Kidney epithelial cell (primary cell): ENCODE measurements at regions not wholly inside any gene's neighbourhood (a gene's known extent, or its start where the extent isn't known, plus 50 kb on each side); places are given as distances from the start of the nearest gene placed in this dataset.

Source experiments
- DNase-seq: peaks from one replicate; pipeline ENCODE4 v3.0.0-alpha.2; 2010; ENCODE audit warnings: low read depth
- H3K27me3 ChIP-seq: 2 replicates; pipeline ENCODE4 v1.6.0; 2011; ENCODE audit warnings: low read length; ENCODE audit not compliant: control insufficient read depth, insufficient read depth
- H3K36me3 ChIP-seq: 2 replicates; pipeline ENCODE4 v1.5.1; 2011; ENCODE audit warnings: low read length; ENCODE audit not compliant: control insufficient read depth, insufficient read depth
- H3K4me3 ChIP-seq: 2 replicates; pipeline ENCODE4 v1.5.1; 2011; ENCODE audit warnings: low read depth, mild to moderate bottlenecking, control low read depth, low read length
- CTCF ChIP-seq: IDR thresholded peaks from 2 replicates; pipeline ENCODE4 v1.5.1; 2011; ENCODE audit warnings: mild to moderate bottlenecking, moderate library complexity, low read length, control low read depth, inconsistent platforms; ENCODE audit not compliant: insufficient read depth, poor library complexity, severe bottlenecking

DNA sequence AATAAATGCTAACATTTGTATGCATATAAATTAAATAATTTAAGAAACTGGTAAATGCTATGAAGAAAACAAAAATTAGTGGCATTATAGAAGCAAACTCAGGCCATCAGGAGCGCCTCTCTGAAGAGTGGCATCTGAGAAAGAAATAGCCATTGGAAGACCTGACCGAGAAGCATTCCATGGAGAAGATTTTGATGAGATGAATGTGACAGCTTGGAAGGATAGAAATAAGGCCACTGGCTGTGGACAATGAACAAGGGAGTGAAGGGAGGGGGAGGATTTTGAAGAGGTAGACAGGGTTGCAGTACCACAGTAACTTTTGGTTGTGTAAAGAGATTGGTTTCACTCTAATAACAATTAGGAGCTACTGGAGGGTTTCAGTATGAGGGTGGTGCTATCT lies 436.7 kb downstream of the CCSER2 start:
- DNase-seq = no peak
- TF ChIP-seq CTCF = no peak
- H3K36me3 ChIP-seq = no peaks in the 10 kb centered on the region
- H3K27me3 ChIP-seq = no peaks in the 10 kb centered on the region
- no peak overlapping the region for H3K4me3 ChIP-seq

DNA sequence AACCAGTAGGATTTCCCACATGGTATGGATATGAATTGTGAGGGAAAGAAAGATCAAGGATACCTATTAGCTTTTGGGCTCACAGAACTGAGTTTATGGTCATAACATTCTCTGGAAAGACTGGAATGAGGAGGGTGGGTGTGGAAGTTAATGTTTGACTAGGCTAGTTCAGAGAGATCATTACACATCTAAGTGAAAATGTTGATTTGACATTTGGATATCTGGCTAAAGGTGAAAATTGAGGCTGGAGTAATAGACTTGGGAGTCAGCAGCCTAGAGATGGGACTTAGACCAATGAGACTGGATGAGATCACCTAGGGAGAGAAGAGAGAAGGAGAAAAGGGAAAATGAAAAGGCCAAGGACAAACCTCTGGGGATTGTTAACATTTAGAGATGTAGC lies 437.3 kb downstream of the CCSER2 start:
- DNase-seq = no peak
- no peak for TF ChIP-seq CTCF
- H3K36me3 ChIP-seq = no peaks in the 10 kb centered on the region
- H3K4me3 ChIP-seq = no peak overlapping the region
- H3K27me3 ChIP-seq = no peaks in the 10 kb centered on the region

DNA sequence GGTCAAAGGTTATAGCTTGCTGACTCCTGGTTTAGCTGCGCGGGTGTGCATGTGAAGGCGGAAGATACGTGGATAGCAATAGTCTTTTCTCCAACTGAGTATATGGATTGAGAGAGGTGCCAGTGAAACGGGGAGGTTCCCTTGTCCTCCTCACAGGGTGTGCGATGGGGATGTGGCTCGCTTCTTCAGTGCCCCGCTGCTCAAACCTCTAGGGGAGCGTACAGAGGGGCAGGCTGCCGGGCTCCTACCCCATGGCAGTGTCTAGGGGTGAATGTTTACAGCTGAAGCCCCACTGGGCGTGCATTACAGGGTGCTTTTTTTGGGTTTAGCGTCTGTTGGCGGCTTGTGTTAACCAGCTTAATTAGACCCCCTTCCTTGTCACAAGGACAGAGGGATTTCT lies 438.5 kb downstream of the CCSER2 start:
- H3K4me3 ChIP-seq = no peak overlapping the region
- TF ChIP-seq CTCF = no peak
- no peak for DNase-seq
- no peaks in the 10 kb centered on the region for H3K36me3 ChIP-seq
- no peaks in the 10 kb centered on the region for H3K27me3 ChIP-seq

DNA sequence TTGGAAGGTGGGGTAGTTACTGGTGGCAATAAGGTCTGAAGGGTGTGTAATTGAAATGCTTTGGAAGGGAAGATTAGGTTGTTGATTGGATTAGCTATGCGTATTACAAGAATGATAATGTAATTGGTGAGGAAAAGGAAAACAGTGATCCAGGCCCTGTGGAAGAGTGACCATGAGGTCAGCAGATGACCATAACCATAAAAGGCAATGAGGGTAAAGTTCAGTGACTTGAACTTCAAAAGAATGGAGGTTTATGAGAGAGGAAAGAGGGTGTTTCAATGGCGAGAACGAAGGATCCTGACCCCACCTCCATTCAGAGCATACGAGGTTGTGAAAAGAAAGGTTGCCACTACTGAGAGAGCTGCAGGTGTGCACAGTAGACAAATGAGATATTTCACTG lies 439.7 kb downstream of the CCSER2 start:
- H3K4me3 ChIP-seq = no peak overlapping the region
- H3K27me3 ChIP-seq = no peaks in the 10 kb centered on the region
- no peak for TF ChIP-seq CTCF
- H3K36me3 ChIP-seq = no peaks in the 10 kb centered on the region
- no peak for DNase-seq

- no peak for DNase-seq
- Histone ChIP-seq H3K36me3 (no peaks in the 10 kb centered on the region), H3K4me3 (no peak overlapping the region), H3K27me3 (no peaks in the 10 kb centered on the region)
- no peak for TF ChIP-seq CTCF
Observed at GRCh38 chr10:84770824-84771223, 442.4 kb downstream of the CCSER2 start.

- DNase-seq = peak; percentile 12
- Histone ChIP-seq H3K4me3 (no peak overlapping the region), H3K36me3 (no peaks in the 10 kb centered on the region), H3K27me3 (no peaks in the 10 kb centered on the region)
- TF ChIP-seq CTCF = peak; percentile 80
Observed at GRCh38 chr10:84783386-84783785, 455.0 kb downstream of the CCSER2 start.
